ENCODE measurements at regions not wholly inside any gene's neighbourhood (a gene's known extent, or its start where the extent isn't known, plus 50 kb on each side); places are given as distances from the start of the nearest gene placed in this dataset.

- TF ChIP-seq EZH2 (IDR thresholded peaks at IDR 0.05) (no peak), CTCF (IDR thresholded peaks at IDR 0.05) (no peak), EZH2phosphoT487 (IDR thresholded peaks at IDR 0.05) (no peak)
Observed at GRCh38 chr3:94686208-94686607, 623.3 kb downstream of the NSUN3 start.

Data from neural progenitor cell (in vitro differentiated cells).